ENCODE measurements at regions not wholly inside any gene's neighbourhood (a gene's known extent, or its start where the extent isn't known, plus 50 kb on each side); places are given as distances from the start of the nearest gene placed in this dataset.
A peak's percentile ranks its signal among the peaks of the same experiment; 100 is the strongest.

GRCh38 chr6:93786474-93787330 is 367.3 kb upstream of the EPHA7 start:
- Histone ChIP-seq H3K36me3 (ENCODE audit: control insufficient read depth, insufficient read depth, low read length) (no peaks in the 10 kb centered on the region), H3K27me3 (ENCODE audit: control insufficient read depth, insufficient read depth, low read length) (no peaks in the 10 kb centered on the region), H3K4me3 (replicated peaks in 1 of 4; ENCODE audit: control extremely low read depth in 1 of 4, insufficient read depth in 1 of 4, low read depth in 3 of 4, low read length in 4 of 4) (no peak overlapping the region), H2AFZ (ENCODE audit: low read length) (no peak overlapping the region), H3K9ac (ENCODE audit: insufficient read depth, low read length) (no peak overlapping the region), H3K9me3 (ENCODE audit: control insufficient read depth, insufficient read depth, low read depth, low read length) (no peaks in the 10 kb centered on the region), H3K4me1 (ENCODE audit: control insufficient read depth, extremely low read depth, insufficient read depth, low read length) (no peaks in the 10 kb centered on the region), H3K4me2 (ENCODE audit: extremely low read depth, insufficient read depth, low read length) (no peak overlapping the region), H4K20me1 (ENCODE audit: control insufficient read depth, extremely low read depth, insufficient read depth, low read length) (no peaks in the 10 kb centered on the region), H3K27ac (ENCODE audit: insufficient read depth, low read length) (no peak overlapping the region), H3K79me2 (ENCODE audit: control insufficient read depth, insufficient read depth, low read length) (no peaks in the 10 kb centered on the region)
- TF ChIP-seq CTCF (conservative IDR thresholded peaks at IDR 0.05 in 1 of 2, IDR thresholded peaks at IDR 0.05 in 1 of 2; ENCODE audit: low read depth in 1 of 2, low read length in 2 of 2): no peak
- TF ChIP-seq EZH2 (IDR thresholded peaks at IDR 0.05; ENCODE audit: low read length, missing control alignments): no peak
- DNase-seq (ENCODE audit: low read depth in 2 of 2): no peak

- Histone ChIP-seq H3K9me3 (ENCODE audit: control insufficient read depth, insufficient read depth, low read depth, low read length) (no peaks in the 10 kb centered on the region), H3K27me3 (ENCODE audit: control insufficient read depth, insufficient read depth, low read length) (no peaks in the 10 kb centered on the region), H2AFZ (ENCODE audit: low read length) (no peak overlapping the region), H3K4me2 (ENCODE audit: extremely low read depth, insufficient read depth, low read length) (no peak overlapping the region), H3K4me3 (replicated peaks in 1 of 4; ENCODE audit: control extremely low read depth in 1 of 4, insufficient read depth in 1 of 4, low read depth in 3 of 4, low read length in 4 of 4) (peak overlapping the region in 1 of 4 experiments; percentile 26), H3K9ac (ENCODE audit: insufficient read depth, low read length) (no peak overlapping the region), H3K79me2 (ENCODE audit: control insufficient read depth, insufficient read depth, low read length) (no peaks in the 10 kb centered on the region), H4K20me1 (ENCODE audit: control insufficient read depth, extremely low read depth, insufficient read depth, low read length) (no peaks in the 10 kb centered on the region), H3K27ac (ENCODE audit: insufficient read depth, low read length) (no peak overlapping the region), H3K4me1 (ENCODE audit: control insufficient read depth, extremely low read depth, insufficient read depth, low read length) (no peaks in the 10 kb centered on the region), H3K36me3 (ENCODE audit: control insufficient read depth, insufficient read depth, low read length) (no peaks in the 10 kb centered on the region)
- no peak for TF ChIP-seq EZH2 (IDR thresholded peaks at IDR 0.05; ENCODE audit: low read length, missing control alignments)
- no peak for TF ChIP-seq CTCF (conservative IDR thresholded peaks at IDR 0.05 in 1 of 2, IDR thresholded peaks at IDR 0.05 in 1 of 2; ENCODE audit: low read depth in 1 of 2, low read length in 2 of 2)
- no peak for DNase-seq (ENCODE audit: low read depth in 2 of 2)
Observed at GRCh38 chr6:93785694-93786030, 366.3 kb upstream of the EPHA7 start.

GRCh38 chr6:93784794-93785693 is 365.7 kb upstream of the EPHA7 start:
- Histone ChIP-seq H3K9me3 (ENCODE audit: control insufficient read depth, insufficient read depth, low read depth, low read length) (no peaks in the 10 kb centered on the region), H3K4me3 (replicated peaks in 1 of 4; ENCODE audit: control extremely low read depth in 1 of 4, insufficient read depth in 1 of 4, low read depth in 3 of 4, low read length in 4 of 4) (peak overlapping the region in 1 of 4 experiments; percentile 26), H3K36me3 (ENCODE audit: control insufficient read depth, insufficient read depth, low read length) (no peaks in the 10 kb centered on the region), H3K4me1 (ENCODE audit: control insufficient read depth, extremely low read depth, insufficient read depth, low read length) (no peaks in the 10 kb centered on the region), H2AFZ (ENCODE audit: low read length) (no peak overlapping the region), H3K79me2 (ENCODE audit: control insufficient read depth, insufficient read depth, low read length) (no peaks in the 10 kb centered on the region), H3K27me3 (ENCODE audit: control insufficient read depth, insufficient read depth, low read length) (no peaks in the 10 kb centered on the region), H3K4me2 (ENCODE audit: extremely low read depth, insufficient read depth, low read length) (no peak overlapping the region), H4K20me1 (ENCODE audit: control insufficient read depth, extremely low read depth, insufficient read depth, low read length) (no peaks in the 10 kb centered on the region), H3K9ac (ENCODE audit: insufficient read depth, low read length) (no peak overlapping the region), H3K27ac (ENCODE audit: insufficient read depth, low read length) (no peak overlapping the region)
- DNase-seq (ENCODE audit: low read depth in 2 of 2): peak; percentile 73 to 92
- TF ChIP-seq CTCF (conservative IDR thresholded peaks at IDR 0.05 in 1 of 2, IDR thresholded peaks at IDR 0.05 in 1 of 2; ENCODE audit: low read depth in 1 of 2, low read length in 2 of 2) (no peak), EZH2 (IDR thresholded peaks at IDR 0.05; ENCODE audit: low read length, missing control alignments) (no peak)
